AG04450 (cell line): ENCODE measurements at regions not wholly inside any gene's neighbourhood (a gene's known extent, or its start where the extent isn't known, plus 50 kb on each side); places are given as distances from the start of the nearest gene placed in this dataset.

Source experiments
- CTCF ChIA-PET: fragments of 300-600, 350-600 bp; formaldehyde crosslinking; extraction: SDS; loops from one replicate; lab custom pipeline; 2022; ENCODE audit warnings: antibody characterized with exemption, inconsistent platforms; lab: Charles Lee
- POLR2A ChIA-PET: fragments of 350-600 bp; formaldehyde crosslinking; extraction: SDS; loops from one replicate; lab custom pipeline; 2021; ENCODE audit warnings: antibody characterized with exemption, inconsistent platforms; lab: Yijun Ruan, JAX
- DNase-seq: peaks from one replicate; pipeline ENCODE4 v3.0.0-alpha.2; 2011; ENCODE audit warnings: low read depth, low spot score
- H3K27ac ChIP-seq: one replicate; pipeline ENCODE4 v1.5.1; 2012; ENCODE audit warnings: low read depth, low read length, control low read depth
- H3K27me3 ChIP-seq: one replicate; pipeline ENCODE4 v1.6.0; 2012; ENCODE audit warnings: low read length; ENCODE audit not compliant: control insufficient read depth, insufficient read depth
- H3K4me3 ChIP-seq: 2 replicates; pipeline ENCODE4 v1.5.1; 2011; ENCODE audit warnings: mild to moderate bottlenecking, low read depth, low read length, control low read depth
- H3K9me3 ChIP-seq: 2 replicates; pipeline ENCODE4 v1.5.1; 2012; ENCODE audit warnings: low read length; ENCODE audit not compliant: control insufficient read depth, insufficient read depth
- CTCF ChIP-seq: IDR thresholded peaks from 2 replicates; pipeline ENCODE4 v1.5.1; 2011; ENCODE audit warnings: low read depth, low read length, control low read depth, inconsistent platforms

GRCh38 chr4:183823434-183823833 lies 81.7 kb upstream of the STOX2 start:
- H3K27ac ChIP-seq: no peak overlapping the region
- peaks cover 2% of the 10 kb centered on the region; the same call in 1 of the 2 replicates for H3K9me3 ChIP-seq
- no peak for DNase-seq
- ChIA-PET POLR2A (no interaction called here), CTCF (no interaction called here)
- no peak for TF ChIP-seq CTCF
- no peak overlapping the region for H3K4me3 ChIP-seq
- no peaks in the 10 kb centered on the region for H3K27me3 ChIP-seq

DNA sequence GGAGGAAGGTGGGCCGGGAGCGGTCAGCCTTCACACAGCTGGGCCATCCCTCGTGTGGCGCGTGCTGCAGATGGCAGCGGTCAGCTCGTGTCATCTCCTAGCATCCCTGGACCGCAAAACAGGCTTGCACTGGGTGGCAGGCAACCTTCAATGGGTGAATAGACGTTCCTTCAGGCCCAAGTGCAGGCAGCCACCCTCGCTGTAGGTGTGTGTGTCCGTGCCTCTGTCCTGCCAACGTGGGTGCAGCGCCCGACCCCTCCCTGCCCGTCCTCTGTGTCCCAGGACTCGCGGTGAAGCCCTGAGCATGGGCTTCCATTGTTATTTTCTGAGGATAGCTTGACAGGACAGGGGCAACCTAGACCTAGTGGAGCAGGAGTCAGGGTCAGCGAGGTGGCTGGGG lies 79.8 kb upstream of the STOX2 start:
- no peaks in the 10 kb centered on the region for H3K9me3 ChIP-seq
- no peak overlapping the region for H3K4me3 ChIP-seq
- ChIA-PET CTCF (no interaction called here), POLR2A (no interaction called here)
- no peak overlapping the region for H3K27ac ChIP-seq
- DNase-seq: no peak
- H3K27me3 ChIP-seq: no peaks in the 10 kb centered on the region
- TF ChIP-seq CTCF: no peak

DNA sequence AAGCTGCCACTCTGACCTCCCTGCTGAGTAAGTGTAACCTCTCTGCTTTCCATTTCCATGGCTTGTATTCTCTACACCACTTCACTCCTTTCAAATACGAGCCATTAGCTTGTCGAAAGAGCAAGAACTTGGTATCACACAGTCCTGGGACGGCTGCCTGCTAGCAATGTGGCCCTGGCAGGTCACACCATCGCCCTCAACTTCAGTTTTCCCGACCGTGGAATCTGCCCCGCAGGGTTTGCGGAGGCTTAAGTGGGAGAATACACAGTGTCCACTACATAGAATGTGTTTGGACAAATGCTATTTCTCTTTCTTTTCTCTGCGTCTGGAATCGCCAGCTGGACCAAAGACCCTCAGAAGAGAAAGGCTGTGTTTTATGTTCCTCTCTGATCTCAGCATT lies 78.6 kb upstream of the STOX2 start:
- Histone ChIP-seq H3K27me3 (no peaks in the 10 kb centered on the region), H3K9me3 (no peaks in the 10 kb centered on the region), H3K4me3 (no peak overlapping the region), H3K27ac (no peak overlapping the region)
- DNase-seq: no peak
- no peak for TF ChIP-seq CTCF
- CTCF ChIA-PET: no interaction called here
- POLR2A ChIA-PET: no interaction called here

DNA sequence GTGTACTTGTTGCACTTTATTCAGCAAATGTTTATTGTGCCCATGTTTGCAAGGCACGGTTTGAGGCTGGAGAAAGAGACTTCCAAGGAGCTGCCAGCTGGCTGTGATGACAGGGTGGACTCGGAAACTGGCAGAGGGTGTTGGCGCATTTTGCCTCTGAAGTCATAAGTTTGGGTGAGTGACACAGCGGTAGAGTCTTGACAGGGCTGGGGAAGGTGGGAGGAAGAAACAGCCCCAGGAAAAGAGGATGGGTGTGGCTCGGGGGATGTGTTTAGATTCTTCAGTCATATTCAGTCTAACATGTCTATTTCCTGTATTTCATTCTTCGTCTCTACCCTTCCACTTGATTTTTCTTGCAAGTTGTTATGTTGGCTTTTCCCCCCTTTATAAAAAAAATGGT lies 77.0 kb upstream of the STOX2 start:
- POLR2A ChIA-PET: no interaction called here

DNA sequence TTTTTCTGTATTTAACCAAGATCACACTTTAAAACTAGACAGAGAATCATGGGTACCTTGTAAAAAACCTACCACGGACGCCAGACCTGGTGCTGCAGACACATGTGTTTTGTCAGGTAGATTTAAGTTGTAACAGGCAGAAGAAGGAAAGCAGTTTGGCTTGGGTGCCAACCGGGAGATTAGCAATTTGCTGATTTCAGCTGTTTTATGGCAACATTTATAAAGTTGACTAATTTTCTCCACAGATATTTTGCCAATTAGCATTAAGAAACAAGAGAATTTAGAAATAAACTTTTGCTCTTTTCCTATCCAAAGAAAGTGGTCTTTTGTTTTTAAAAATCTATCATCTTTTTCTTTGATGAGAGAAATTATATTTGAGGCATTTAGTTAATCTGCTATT lies 76.3 kb upstream of the STOX2 start:
- ChIA-PET POLR2A (no interaction called here), CTCF (no interaction called here)
- Histone ChIP-seq H3K27me3 (no peaks in the 10 kb centered on the region), H3K4me3 (no peak overlapping the region), H3K27ac (no peak overlapping the region), H3K9me3 (no peaks in the 10 kb centered on the region)
- TF ChIP-seq CTCF: no peak
- no peak for DNase-seq

More for the DNA sequence above, 77.0 kb upstream of the STOX2 start:
- Histone ChIP-seq H3K27me3 (no peaks in the 10 kb centered on the region), H3K27ac (no peak overlapping the region), H3K9me3 (no peaks in the 10 kb centered on the region), H3K4me3 (no peak overlapping the region)
- DNase-seq: no peak
- TF ChIP-seq CTCF: no peak
- CTCF ChIA-PET: no interaction called here
